ENCODE measurements at regions not wholly inside any gene's neighbourhood (a gene's known extent, or its start where the extent isn't known, plus 50 kb on each side); places are given as distances from the start of the nearest gene placed in this dataset.

DNA sequence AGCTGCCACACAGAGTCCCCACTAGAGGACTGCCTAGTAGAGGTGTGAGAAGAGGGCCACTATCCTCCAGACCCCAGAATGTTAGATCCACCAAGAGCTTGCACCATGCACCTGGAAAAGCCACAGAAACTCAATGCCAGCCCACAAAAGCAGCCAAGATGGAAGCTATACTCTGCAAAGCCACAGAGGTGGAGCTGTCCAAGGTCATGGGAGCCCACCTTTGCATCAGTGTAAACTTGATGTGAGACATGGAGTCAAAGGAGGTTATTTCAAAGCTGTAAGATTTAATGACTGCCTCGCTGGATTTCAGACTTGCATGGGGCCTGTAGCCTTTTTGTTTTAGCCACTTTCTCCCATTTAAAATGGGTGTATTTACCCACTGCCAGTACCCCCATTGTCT lies 1030.1 kb upstream of the GRIA3 start:
- H3K4me3 ChIP-seq (ENCODE audit: low read length), result no peak overlapping the region
- Mint-ChIP-seq H3K27ac (no peak overlapping the region), H3K4me1 (ENCODE audit: low read depth) (no peaks in the 10 kb centered on the region), H3K27me3 (no peaks in the 10 kb centered on the region), H3K9me3 (no peaks in the 10 kb centered on the region), H3K4me3 (no peak overlapping the region), H3K36me3 (ENCODE audit: low read depth) (no peaks in the 10 kb centered on the region)
- DNase-seq (no peak), ATAC-seq (ENCODE audit: poor library complexity) (no peak)
- ChIA-PET CTCF (no interaction called here), POLR2A (no interaction called here)
- H3K27ac ChIP-seq (ENCODE audit: low read depth in 1 of 2, low read length in 2 of 2), result no peak overlapping the region
- no peaks in the 10 kb centered on the region for H3K27me3 ChIP-seq (ENCODE audit: control insufficient read depth in 1 of 2, insufficient read depth in 2 of 2, low read length in 2 of 2)
- no peaks in the 10 kb centered on the region for H3K36me3 ChIP-seq (ENCODE audit: insufficient read depth, low read length)
- intact Hi-C loops (cut with DNase I, micrococcal nuclease), result no loop called here
- H3K9me3 ChIP-seq (ENCODE audit: control insufficient read depth in 1 of 2, insufficient read depth in 1 of 2, low read length in 2 of 2), result peaks cover 0 to 3% of the 10 kb centered on the region in 2 experiments
- TF ChIP-seq, protein P1, sequence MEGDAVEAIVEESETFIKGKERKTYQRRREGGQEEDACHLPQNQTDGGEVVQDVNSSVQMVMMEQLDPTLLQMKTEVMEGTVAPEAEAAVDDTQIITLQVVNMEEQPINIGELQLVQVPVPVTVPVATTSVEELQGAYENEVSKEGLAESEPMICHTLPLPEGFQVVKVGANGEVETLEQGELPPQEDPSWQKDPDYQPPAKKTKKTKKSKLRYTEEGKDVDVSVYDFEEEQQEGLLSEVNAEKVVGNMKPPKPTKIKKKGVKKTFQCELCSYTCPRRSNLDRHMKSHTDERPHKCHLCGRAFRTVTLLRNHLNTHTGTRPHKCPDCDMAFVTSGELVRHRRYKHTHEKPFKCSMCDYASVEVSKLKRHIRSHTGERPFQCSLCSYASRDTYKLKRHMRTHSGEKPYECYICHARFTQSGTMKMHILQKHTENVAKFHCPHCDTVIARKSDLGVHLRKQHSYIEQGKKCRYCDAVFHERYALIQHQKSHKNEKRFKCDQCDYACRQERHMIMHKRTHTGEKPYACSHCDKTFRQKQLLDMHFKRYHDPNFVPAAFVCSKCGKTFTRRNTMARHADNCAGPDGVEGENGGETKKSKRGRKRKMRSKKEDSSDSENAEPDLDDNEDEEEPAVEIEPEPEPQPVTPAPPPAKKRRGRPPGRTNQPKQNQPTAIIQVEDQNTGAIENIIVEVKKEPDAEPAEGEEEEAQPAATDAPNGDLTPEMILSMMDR (IDR thresholded peaks at IDR 0.05), result no peak
- no peaks in the 10 kb centered on the region for H3K4me1 ChIP-seq (ENCODE audit: insufficient read depth, low read length)

DNA sequence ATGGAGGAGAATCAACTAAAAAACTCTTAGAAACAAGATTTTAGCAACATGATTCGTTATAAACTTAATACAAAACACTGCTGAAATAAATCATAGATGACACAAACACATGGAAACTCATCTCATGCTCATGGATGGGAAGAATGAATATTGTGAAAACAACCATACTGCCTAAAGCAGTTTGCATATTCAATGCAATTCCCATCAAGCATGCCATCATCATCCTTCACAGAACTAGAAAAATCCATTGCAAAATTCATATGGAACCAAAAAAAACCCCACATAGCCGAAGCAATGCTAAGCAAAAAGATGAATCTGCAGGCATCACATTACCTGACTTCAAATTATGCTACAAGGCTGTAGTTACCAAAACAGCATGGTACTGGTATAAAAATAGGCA lies 1015.8 kb upstream of the GRIA3 start:
- no peaks in the 10 kb centered on the region for H3K27me3 Mint-ChIP-seq
- ChIA-PET POLR2A (no interaction called here), CTCF (no interaction called here)
- H3K4me3 ChIP-seq (ENCODE audit: low read length), result no peak overlapping the region
- ATAC-seq (ENCODE audit: poor library complexity), result no peak
- no peaks in the 10 kb centered on the region for H3K4me1 Mint-ChIP-seq (ENCODE audit: low read depth)
- no peaks in the 10 kb centered on the region for H3K27me3 ChIP-seq (ENCODE audit: control insufficient read depth in 1 of 2, insufficient read depth in 2 of 2, low read length in 2 of 2)
- no peaks in the 10 kb centered on the region for H3K9me3 ChIP-seq (ENCODE audit: control insufficient read depth in 1 of 2, insufficient read depth in 1 of 2, low read length in 2 of 2)
- H3K4me1 ChIP-seq (ENCODE audit: insufficient read depth, low read length), result no peaks in the 10 kb centered on the region
- intact Hi-C loops (cut with DNase I, micrococcal nuclease), result no loop called here
- DNase-seq, result no peak
- H3K4me3 Mint-ChIP-seq, result no peak overlapping the region
- H3K36me3 ChIP-seq (ENCODE audit: insufficient read depth, low read length), result no peaks in the 10 kb centered on the region
- H3K27ac ChIP-seq (ENCODE audit: low read depth in 1 of 2, low read length in 2 of 2), result no peak overlapping the region
- peaks cover 2% of the 10 kb centered on the region for H3K9me3 Mint-ChIP-seq
- TF ChIP-seq, protein P1 (IDR thresholded peaks at IDR 0.05), result no peak
- no peak overlapping the region for H3K27ac Mint-ChIP-seq
- no peaks in the 10 kb centered on the region for H3K36me3 Mint-ChIP-seq (ENCODE audit: low read depth)

DNA sequence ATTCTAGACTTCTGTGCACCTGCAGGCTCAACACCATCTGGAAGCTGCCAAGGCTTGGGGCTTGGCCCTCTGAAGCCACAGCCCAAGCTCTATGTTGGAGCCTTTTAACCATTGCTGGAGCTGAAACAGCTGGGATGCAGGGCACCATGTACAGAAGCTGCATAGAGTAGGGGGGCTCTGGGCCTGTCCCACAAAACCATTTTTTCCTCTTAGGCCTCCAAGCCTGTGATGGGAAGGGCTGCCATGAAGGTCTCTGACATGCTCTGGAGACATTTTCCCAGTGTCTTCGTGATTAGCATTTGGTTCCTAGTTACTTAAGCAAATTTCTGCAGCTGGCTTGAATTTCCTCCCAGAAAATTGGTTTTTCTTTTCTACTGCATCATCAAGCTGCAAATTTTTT lies 999.3 kb upstream of the GRIA3 start:
- no peaks in the 10 kb centered on the region for H3K27me3 ChIP-seq (ENCODE audit: control insufficient read depth in 1 of 2, insufficient read depth in 2 of 2, low read length in 2 of 2)
- H3K36me3 ChIP-seq (ENCODE audit: insufficient read depth, low read length), result no peaks in the 10 kb centered on the region
- intact Hi-C loops (cut with DNase I, micrococcal nuclease), result no loop called here
- no peak overlapping the region for H3K4me3 ChIP-seq (ENCODE audit: low read length)
- H3K4me1 ChIP-seq (ENCODE audit: insufficient read depth, low read length), result no peaks in the 10 kb centered on the region
- H3K36me3 Mint-ChIP-seq (ENCODE audit: low read depth), result no peaks in the 10 kb centered on the region
- peaks cover 0 to 3% of the 10 kb centered on the region in 2 experiments for H3K9me3 ChIP-seq (ENCODE audit: control insufficient read depth in 1 of 2, insufficient read depth in 1 of 2, low read length in 2 of 2)
- ATAC-seq (ENCODE audit: poor library complexity), result no peak
- no peaks in the 10 kb centered on the region for H3K9me3 Mint-ChIP-seq
- no peak overlapping the region for H3K27ac Mint-ChIP-seq
- H3K27ac ChIP-seq (ENCODE audit: low read depth in 1 of 2, low read length in 2 of 2), result no peak overlapping the region
- ChIA-PET CTCF (no interaction called here), POLR2A (no interaction called here)
- no peaks in the 10 kb centered on the region for H3K4me1 Mint-ChIP-seq (ENCODE audit: low read depth)
- TF ChIP-seq, protein P1 (IDR thresholded peaks at IDR 0.05), result no peak
- DNase-seq, result no peak
- no peaks in the 10 kb centered on the region for H3K27me3 Mint-ChIP-seq
- no peak overlapping the region for H3K4me3 Mint-ChIP-seq
